Right lobe of liver (tissue), 4 donors: ENCODE measurements at regions not wholly inside any gene's neighbourhood (a gene's known extent, or its start where the extent isn't known, plus 50 kb on each side); places are given as distances from the start of the nearest gene placed in this dataset.

Source experiments
- CTCF ChIP-seq, 4 donors: fragments of 200-600 bp in 3 of 4; fragments of 450-650 bp in 1 of 4; IDR thresholded peaks; one replicate each; pipeline versions ENCODE4 v1.5.1 to v1.8.0; 2016 to 2022; ENCODE audit warnings: antibody characterized with exemption in 4 of 4, mild to moderate bottlenecking in 2 of 4
- POLR2A ChIP-seq: fragments of 450-650 bp; IDR thresholded peaks from one replicate; pipeline ENCODE4 v1.6.1; 2017; ENCODE audit warnings: antibody characterized with exemption, mild to moderate bottlenecking
- donor health status: DM: no; HTN: no; CAD: no.
- donor health status: DM: no; HTN: no; CAD: no.
- donor health status: DM: no; HTN: yes; CAD: no.

GRCh38 chr6:95128439-95128838 lies 448.9 kb upstream of the MANEA start:
- TF ChIP-seq CTCF (IDR thresholded peaks at IDR 0.05) (no peak), POLR2A (no peak)
